ENCODE measurements at regions not wholly inside any gene's neighbourhood (a gene's known extent, or its start where the extent isn't known, plus 50 kb on each side); places are given as distances from the start of the nearest gene placed in this dataset.

GRCh38 chr5:99955006-99955405, 580.2 kb upstream of the FAM174A start:
- H3K9ac ChIP-seq (ENCODE audit: low read length) = no peak overlapping the region
- H3K4me1 ChIP-seq (ENCODE audit: control insufficient read depth, insufficient read depth, low read length) = no peaks in the 10 kb centered on the region
- H3K4me3 ChIP-seq (ENCODE audit: low read length) = no peak overlapping the region
- no peak overlapping the region for H3K27ac ChIP-seq (ENCODE audit: low read depth, low read length)
- H3K27me3 ChIP-seq (ENCODE audit: control insufficient read depth, insufficient read depth, low read length) = no peaks in the 10 kb centered on the region
- no peaks in the 10 kb centered on the region for H3K36me3 ChIP-seq (ENCODE audit: control insufficient read depth, insufficient read depth, low read length)

GRCh38 chr5:99949969-99950524, 585.1 kb upstream of the FAM174A start:
- Histone ChIP-seq H3K27me3 (ENCODE audit: control insufficient read depth, insufficient read depth, low read length) (no peaks in the 10 kb centered on the region), H3K4me1 (ENCODE audit: control insufficient read depth, insufficient read depth, low read length) (no peaks in the 10 kb centered on the region), H3K9ac (ENCODE audit: low read length) (no peak overlapping the region), H3K27ac (ENCODE audit: low read depth, low read length) (no peak overlapping the region), H3K4me3 (ENCODE audit: low read length) (no peak overlapping the region), H3K36me3 (ENCODE audit: control insufficient read depth, insufficient read depth, low read length) (no peaks in the 10 kb centered on the region)

- H3K27ac ChIP-seq (ENCODE audit: low read depth, low read length) = no peak overlapping the region
- no peaks in the 10 kb centered on the region for H3K36me3 ChIP-seq (ENCODE audit: control insufficient read depth, insufficient read depth, low read length)
- H3K27me3 ChIP-seq (ENCODE audit: control insufficient read depth, insufficient read depth, low read length) = no peaks in the 10 kb centered on the region
- H3K4me3 ChIP-seq (ENCODE audit: low read length) = no peak overlapping the region
- H3K4me1 ChIP-seq (ENCODE audit: control insufficient read depth, insufficient read depth, low read length) = no peaks in the 10 kb centered on the region
- H3K9ac ChIP-seq (ENCODE audit: low read length) = no peak overlapping the region
Measured at GRCh38 chr5:99949361-99949760, 585.8 kb upstream of the FAM174A start.

GRCh38 chr5:99948850-99949249, 586.3 kb upstream of the FAM174A start:
- Histone ChIP-seq H3K27me3 (ENCODE audit: control insufficient read depth, insufficient read depth, low read length) (no peaks in the 10 kb centered on the region), H3K36me3 (ENCODE audit: control insufficient read depth, insufficient read depth, low read length) (no peaks in the 10 kb centered on the region), H3K4me1 (ENCODE audit: control insufficient read depth, insufficient read depth, low read length) (no peaks in the 10 kb centered on the region), H3K4me3 (ENCODE audit: low read length) (no peak overlapping the region), H3K9ac (ENCODE audit: low read length) (no peak overlapping the region), H3K27ac (ENCODE audit: low read depth, low read length) (no peak overlapping the region)

- H3K4me3 ChIP-seq (ENCODE audit: low read length) = no peak overlapping the region
- H3K27ac ChIP-seq (ENCODE audit: low read depth, low read length) = no peak overlapping the region
- no peaks in the 10 kb centered on the region for H3K4me1 ChIP-seq (ENCODE audit: control insufficient read depth, insufficient read depth, low read length)
- no peak overlapping the region for H3K9ac ChIP-seq (ENCODE audit: low read length)
- no peaks in the 10 kb centered on the region for H3K27me3 ChIP-seq (ENCODE audit: control insufficient read depth, insufficient read depth, low read length)
- H3K36me3 ChIP-seq (ENCODE audit: control insufficient read depth, insufficient read depth, low read length) = no peaks in the 10 kb centered on the region
Measured at GRCh38 chr5:99945478-99946442, 589.4 kb upstream of the FAM174A start.

- no peaks in the 10 kb centered on the region for H3K36me3 ChIP-seq (ENCODE audit: control insufficient read depth, insufficient read depth, low read length)
- H3K27ac ChIP-seq (ENCODE audit: low read depth, low read length) = no peak overlapping the region
- no peak overlapping the region for H3K4me3 ChIP-seq (ENCODE audit: low read length)
- no peaks in the 10 kb centered on the region for H3K4me1 ChIP-seq (ENCODE audit: control insufficient read depth, insufficient read depth, low read length)
- no peak overlapping the region for H3K9ac ChIP-seq (ENCODE audit: low read length)
- no peaks in the 10 kb centered on the region for H3K27me3 ChIP-seq (ENCODE audit: control insufficient read depth, insufficient read depth, low read length)
Measured at GRCh38 chr5:99940540-99940939, 594.6 kb upstream of the FAM174A start.

GRCh38 chr5:99936911-99937310, 598.3 kb upstream of the FAM174A start:
- Histone ChIP-seq H3K36me3 (ENCODE audit: control insufficient read depth, insufficient read depth, low read length) (no peaks in the 10 kb centered on the region), H3K4me1 (ENCODE audit: control insufficient read depth, insufficient read depth, low read length) (no peaks in the 10 kb centered on the region), H3K4me3 (ENCODE audit: low read length) (no peak overlapping the region), H3K27ac (ENCODE audit: low read depth, low read length) (no peak overlapping the region), H3K27me3 (ENCODE audit: control insufficient read depth, insufficient read depth, low read length) (no peaks in the 10 kb centered on the region), H3K9ac (ENCODE audit: low read length) (no peak overlapping the region)

GRCh38 chr5:99929806-99930135, 605.4 kb upstream of the FAM174A start:
- no peaks in the 10 kb centered on the region for H3K27me3 ChIP-seq (ENCODE audit: control insufficient read depth, insufficient read depth, low read length)
- H3K4me1 ChIP-seq (ENCODE audit: control insufficient read depth, insufficient read depth, low read length) = no peaks in the 10 kb centered on the region
- H3K27ac ChIP-seq (ENCODE audit: low read depth, low read length) = no peak overlapping the region
- H3K9ac ChIP-seq (ENCODE audit: low read length) = no peak overlapping the region
- H3K36me3 ChIP-seq (ENCODE audit: control insufficient read depth, insufficient read depth, low read length) = no peaks in the 10 kb centered on the region
- no peak overlapping the region for H3K4me3 ChIP-seq (ENCODE audit: low read length)

- H3K9ac ChIP-seq (ENCODE audit: low read length) = no peak overlapping the region
Measured at GRCh38 chr5:99929067-99929805, 605.9 kb upstream of the FAM174A start.

GRCh38 chr5:99928490-99928889, 606.7 kb upstream of the FAM174A start:
- Histone ChIP-seq H3K27me3 (ENCODE audit: control insufficient read depth, insufficient read depth, low read length) (no peaks in the 10 kb centered on the region), H3K9ac (ENCODE audit: low read length) (no peak overlapping the region), H3K4me3 (ENCODE audit: low read length) (no peak overlapping the region), H3K27ac (ENCODE audit: low read depth, low read length) (no peak overlapping the region), H3K36me3 (ENCODE audit: control insufficient read depth, insufficient read depth, low read length) (no peaks in the 10 kb centered on the region), H3K4me1 (ENCODE audit: control insufficient read depth, insufficient read depth, low read length) (no peaks in the 10 kb centered on the region)

More at GRCh38 chr5:99929067-99929805, 605.9 kb upstream of the FAM174A start:
- Histone ChIP-seq H3K36me3 (ENCODE audit: control insufficient read depth, insufficient read depth, low read length) (no peaks in the 10 kb centered on the region), H3K27me3 (ENCODE audit: control insufficient read depth, insufficient read depth, low read length) (no peaks in the 10 kb centered on the region), H3K27ac (ENCODE audit: low read depth, low read length) (no peak overlapping the region), H3K4me3 (ENCODE audit: low read length) (no peak overlapping the region), H3K4me1 (ENCODE audit: control insufficient read depth, insufficient read depth, low read length) (no peaks in the 10 kb centered on the region)

GRCh38 chr5:99926463-99926862, 608.7 kb upstream of the FAM174A start:
- H3K36me3 ChIP-seq (ENCODE audit: control insufficient read depth, insufficient read depth, low read length) = no peaks in the 10 kb centered on the region
- H3K4me1 ChIP-seq (ENCODE audit: control insufficient read depth, insufficient read depth, low read length) = no peaks in the 10 kb centered on the region
- H3K4me3 ChIP-seq (ENCODE audit: low read length) = no peak overlapping the region
- H3K9ac ChIP-seq (ENCODE audit: low read length) = no peak overlapping the region
- H3K27ac ChIP-seq (ENCODE audit: low read depth, low read length) = no peak overlapping the region
- no peaks in the 10 kb centered on the region for H3K27me3 ChIP-seq (ENCODE audit: control insufficient read depth, insufficient read depth, low read length)

- no peaks in the 10 kb centered on the region for H3K36me3 ChIP-seq (ENCODE audit: control insufficient read depth, insufficient read depth, low read length)
- no peak overlapping the region for H3K27ac ChIP-seq (ENCODE audit: low read depth, low read length)
- no peaks in the 10 kb centered on the region for H3K4me1 ChIP-seq (ENCODE audit: control insufficient read depth, insufficient read depth, low read length)
- no peak overlapping the region for H3K4me3 ChIP-seq (ENCODE audit: low read length)
- no peak overlapping the region for H3K9ac ChIP-seq (ENCODE audit: low read length)
- H3K27me3 ChIP-seq (ENCODE audit: control insufficient read depth, insufficient read depth, low read length) = no peaks in the 10 kb centered on the region
Measured at GRCh38 chr5:99922386-99922785, 612.8 kb upstream of the FAM174A start.
